ENCODE measurements at regions not wholly inside any gene's neighbourhood (a gene's known extent, or its start where the extent isn't known, plus 50 kb on each side); places are given as distances from the start of the nearest gene placed in this dataset.

GRCh38 chr4:128709268-128709667 lies 100.2 kb upstream of the JADE1 start:
- DNase-seq (ENCODE audit: extremely low spot score, unreplicated experiment), result no peak
- H3K4me3 Mint-ChIP-seq (ENCODE audit: unreplicated experiment), result no peak overlapping the region
- no peak for TF ChIP-seq CTCF (IDR thresholded peaks at IDR 0.05)
- no peaks in the 10 kb centered on the region for H3K27me3 Mint-ChIP-seq (ENCODE audit: unreplicated experiment)
- H3K9me3 Mint-ChIP-seq (ENCODE audit: unreplicated experiment), result no peaks in the 10 kb centered on the region
- H3K27ac Mint-ChIP-seq (ENCODE audit: unreplicated experiment), result no peak overlapping the region
- H3K4me1 Mint-ChIP-seq (ENCODE audit: unreplicated experiment), result no peaks in the 10 kb centered on the region
- no peaks in the 10 kb centered on the region for H3K36me3 Mint-ChIP-seq (ENCODE audit: unreplicated experiment)

DNA sequence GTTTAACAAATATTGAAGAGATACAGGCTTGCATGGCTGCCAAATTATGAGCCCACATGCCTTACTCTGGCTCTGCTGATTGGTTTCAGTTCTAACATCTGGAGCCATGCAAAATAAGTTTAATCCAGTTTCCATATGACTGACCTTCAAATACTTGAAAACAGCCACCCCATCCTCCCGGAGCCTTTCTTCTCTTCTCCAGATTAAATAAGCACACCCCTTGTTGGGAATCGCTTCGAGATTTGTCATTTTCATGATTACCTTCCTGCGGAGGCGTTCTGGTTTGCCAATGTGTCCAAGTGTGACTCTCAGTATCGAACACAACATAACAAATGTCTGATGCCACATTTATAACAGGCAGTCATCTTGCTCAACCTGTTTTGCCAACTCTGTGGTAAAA lies 101.6 kb upstream of the JADE1 start:
- Mint-ChIP-seq H3K4me3 (ENCODE audit: unreplicated experiment) (no peak overlapping the region), H3K9me3 (ENCODE audit: unreplicated experiment) (no peaks in the 10 kb centered on the region), H3K36me3 (ENCODE audit: unreplicated experiment) (no peaks in the 10 kb centered on the region), H3K4me1 (ENCODE audit: unreplicated experiment) (no peaks in the 10 kb centered on the region), H3K27me3 (ENCODE audit: unreplicated experiment) (no peaks in the 10 kb centered on the region), H3K27ac (ENCODE audit: unreplicated experiment) (no peak overlapping the region)
- no peak for TF ChIP-seq CTCF (IDR thresholded peaks at IDR 0.05)
- DNase-seq (ENCODE audit: extremely low spot score, unreplicated experiment), result no peak

DNA sequence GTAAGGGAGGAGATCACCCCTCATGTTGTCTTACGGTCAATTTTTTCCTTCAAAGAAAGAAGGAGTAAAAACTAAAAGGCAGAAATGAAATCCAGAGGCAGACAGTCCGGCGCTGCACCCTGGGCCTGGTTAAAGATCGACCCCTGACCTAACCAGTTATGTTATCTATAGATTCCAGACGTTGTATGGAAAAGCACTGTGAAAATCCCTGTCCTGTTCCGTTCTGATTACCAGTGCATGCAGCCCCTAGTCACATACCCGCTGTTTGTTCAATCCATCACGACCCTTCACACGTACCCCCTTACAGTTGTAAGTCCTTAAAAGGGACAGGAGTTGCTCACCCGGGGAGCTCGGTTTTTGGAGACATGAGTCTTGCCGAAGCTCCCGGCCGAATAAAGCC lies 105.6 kb upstream of the JADE1 start:
- Mint-ChIP-seq H3K9me3 (ENCODE audit: unreplicated experiment) (no peaks in the 10 kb centered on the region), H3K27me3 (ENCODE audit: unreplicated experiment) (no peaks in the 10 kb centered on the region), H3K36me3 (ENCODE audit: unreplicated experiment) (no peaks in the 10 kb centered on the region), H3K27ac (ENCODE audit: unreplicated experiment) (no peak overlapping the region), H3K4me3 (ENCODE audit: unreplicated experiment) (no peak overlapping the region), H3K4me1 (ENCODE audit: unreplicated experiment) (peaks cover 7% of the 10 kb centered on the region)
- no peak for TF ChIP-seq CTCF (IDR thresholded peaks at IDR 0.05)
- DNase-seq (ENCODE audit: extremely low spot score, unreplicated experiment), result no peak

DNA sequence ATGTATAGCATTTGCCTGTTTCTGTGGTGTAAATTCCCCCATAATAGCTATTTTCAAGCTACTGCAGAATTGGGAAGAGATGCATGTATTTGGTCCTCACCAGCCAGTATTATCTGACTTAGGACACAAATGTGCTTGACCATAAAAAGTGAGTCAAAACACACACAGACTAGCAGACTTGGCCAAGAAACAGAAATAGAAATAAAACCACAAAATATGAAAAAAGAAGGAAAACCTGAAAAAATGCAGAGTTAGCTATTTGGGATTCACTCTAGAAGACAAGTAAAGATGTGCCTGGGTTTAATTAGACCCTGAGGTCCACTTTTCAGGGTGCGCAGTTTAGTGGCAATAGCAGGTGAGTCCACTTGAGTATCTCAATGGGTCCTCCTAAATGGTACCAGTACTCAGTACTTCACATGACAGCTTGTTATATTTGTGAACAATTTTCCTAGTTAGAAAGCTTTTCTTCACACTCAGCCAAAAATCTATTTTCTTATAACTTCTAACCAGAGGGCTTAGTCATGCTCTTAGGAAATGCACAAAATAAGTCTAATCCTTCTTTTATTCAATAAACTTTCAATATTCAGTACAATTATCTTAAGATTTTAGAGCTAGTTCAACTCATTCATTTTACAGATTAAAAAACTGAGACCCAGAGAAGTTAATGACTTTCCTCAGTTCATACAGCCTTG lies 108.7 kb upstream of the JADE1 start:
- Mint-ChIP-seq H3K27ac (ENCODE audit: unreplicated experiment) (no peak overlapping the region), H3K9me3 (ENCODE audit: unreplicated experiment) (no peaks in the 10 kb centered on the region), H3K27me3 (ENCODE audit: unreplicated experiment) (no peaks in the 10 kb centered on the region), H3K4me1 (ENCODE audit: unreplicated experiment) (peaks cover 7% of the 10 kb centered on the region), H3K4me3 (ENCODE audit: unreplicated experiment) (no peak overlapping the region), H3K36me3 (ENCODE audit: unreplicated experiment) (no peaks in the 10 kb centered on the region)
- DNase-seq (ENCODE audit: extremely low spot score, unreplicated experiment), result no peak
- no peak for TF ChIP-seq CTCF (IDR thresholded peaks at IDR 0.05)

DNA sequence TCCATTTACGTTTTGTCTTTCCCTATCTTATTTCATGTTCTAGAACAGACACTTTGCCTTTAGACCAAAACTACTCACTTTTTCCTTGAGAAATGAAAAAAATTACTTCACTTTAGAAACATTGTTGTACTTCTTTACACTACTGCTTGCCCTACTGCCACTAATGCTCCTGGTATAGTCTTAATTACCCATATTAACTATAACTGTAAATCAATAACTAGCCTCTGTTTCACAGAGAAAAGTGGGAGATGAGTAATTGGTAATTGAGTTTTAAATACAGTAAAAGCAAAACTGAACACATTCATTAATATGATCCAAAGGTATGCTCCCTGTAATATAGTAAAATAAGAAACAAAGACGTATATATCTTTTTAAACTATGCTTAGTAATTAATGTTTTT lies 111.1 kb upstream of the JADE1 start:
- H3K4me1 Mint-ChIP-seq (ENCODE audit: unreplicated experiment), result peaks cover 7% of the 10 kb centered on the region

More for the DNA sequence above, 111.1 kb upstream of the JADE1 start:
- peaks cover 14% of the 10 kb centered on the region for H3K9me3 Mint-ChIP-seq (ENCODE audit: unreplicated experiment)
- no peak for DNase-seq (ENCODE audit: extremely low spot score, unreplicated experiment)
- no peaks in the 10 kb centered on the region for H3K36me3 Mint-ChIP-seq (ENCODE audit: unreplicated experiment)
- no peak for TF ChIP-seq CTCF (IDR thresholded peaks at IDR 0.05)
- H3K4me3 Mint-ChIP-seq (ENCODE audit: unreplicated experiment), result no peak overlapping the region
- H3K27ac Mint-ChIP-seq (ENCODE audit: unreplicated experiment), result no peak overlapping the region
- no peaks in the 10 kb centered on the region for H3K27me3 Mint-ChIP-seq (ENCODE audit: unreplicated experiment)
